ENCODE measurements at regions not wholly inside any gene's neighbourhood (a gene's known extent, or its start where the extent isn't known, plus 50 kb on each side); places are given as distances from the start of the nearest gene placed in this dataset.

- Mint-ChIP-seq H3K36me3 (no peaks in the 10 kb centered on the region), H3K4me1 (peaks cover 22 to 53% (median 38%) of the 10 kb centered on the region in 4 donors), H3K27me3 (no peaks in the 10 kb centered on the region), H3K9me3 (no peaks in the 10 kb centered on the region), H3K4me3 (peak overlapping the region in 1 of 10 donors; percentile 8), H3K27ac (peak overlapping the region in 2 of 10 donors; percentile 5 to 88)
- no peak for DNase-seq
- no peak for ATAC-seq
- POLR2A ChIA-PET: interaction anchor here (0.8 to 1.8 kb wide), 4 partner anchors 30 to 77 kb away, joined by 3 to 5 read pairs (median 4); partner anchors contain the start of gene FUT8
Observed at GRCh38 chr14:65335411-65335947, 77.1 kb upstream of the FUT8 start.

- POLR2A ChIA-PET: interaction anchor here (1.6 to 1.8 kb wide), 2 partner anchors 48 to 49 kb away, joined by 3 to 5 read pairs; no protein-coding TSS in a partner anchor
- Mint-ChIP-seq H3K27me3 (no peaks in the 10 kb centered on the region), H3K9me3 (no peaks in the 10 kb centered on the region), H3K4me3 (peak overlapping the region in 8 of 10 donors; percentile 5 to 46 (median 25)), H3K4me1 (peaks cover 24 to 52% (median 38%) of the 10 kb centered on the region in 4 donors), H3K27ac (peak overlapping the region; percentile 35 to 90 (median 85)), H3K36me3 (no peaks in the 10 kb centered on the region)
- DNase-seq (no peak), ATAC-seq (peak; percentile 48 to 90)
Observed at GRCh38 chr14:65336191-65336591, 76.3 kb upstream of the FUT8 start.

DNA sequence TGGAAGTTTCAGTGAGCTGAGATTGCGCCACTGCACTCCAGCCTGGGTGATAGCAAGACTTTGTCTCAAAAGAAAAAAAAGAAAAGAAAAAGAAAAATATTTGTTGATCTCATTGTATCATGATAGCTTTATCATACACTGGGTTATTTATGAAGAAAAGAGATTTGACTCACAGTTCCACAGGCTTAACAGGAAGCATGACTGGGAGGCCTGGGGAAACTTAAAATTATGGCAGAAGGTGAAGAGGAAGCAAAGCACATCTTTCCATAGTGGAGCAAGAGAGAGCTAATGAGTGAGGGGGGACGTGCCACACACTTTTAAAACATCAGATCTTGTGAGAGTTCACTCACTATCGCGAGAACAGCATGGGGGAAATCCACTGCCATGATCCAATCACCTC, 72.7 kb upstream of the FUT8 start:
- H3K4me3 Mint-ChIP-seq: no peak overlapping the region
- no peaks in the 10 kb centered on the region for H3K9me3 Mint-ChIP-seq
- H3K27me3 Mint-ChIP-seq: no peaks in the 10 kb centered on the region
- no peak overlapping the region for H3K27ac Mint-ChIP-seq
- POLR2A ChIA-PET: no interaction called here
- H3K4me1 Mint-ChIP-seq: peaks cover 16 to 21% (median 20%) of the 10 kb centered on the region in 4 donors
- ATAC-seq: no peak
- no peaks in the 10 kb centered on the region for H3K36me3 Mint-ChIP-seq
- no peak for DNase-seq

DNA sequence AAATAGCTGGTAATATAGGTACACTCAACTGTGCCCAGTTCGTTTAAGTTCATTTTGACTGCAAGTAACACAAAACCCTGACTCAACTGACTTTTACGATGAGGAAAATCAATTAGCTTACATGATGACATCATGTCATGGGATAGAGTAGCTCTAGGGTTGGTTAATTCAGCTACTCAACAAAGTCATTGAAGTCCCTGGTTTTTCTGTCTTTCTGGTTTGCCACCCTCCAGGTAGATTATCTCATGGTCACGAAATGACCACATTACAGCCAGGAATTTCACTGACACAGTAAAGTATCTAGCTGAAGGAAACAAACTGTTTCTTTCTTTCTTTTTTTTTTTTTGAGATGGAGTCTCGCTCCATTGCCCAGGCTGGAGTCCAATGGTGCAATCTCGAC, 68.5 kb upstream of the FUT8 start:
- H3K27me3 Mint-ChIP-seq: no peaks in the 10 kb centered on the region
- ATAC-seq: no peak
- H3K4me3 Mint-ChIP-seq: no peak overlapping the region
- H3K9me3 Mint-ChIP-seq: no peaks in the 10 kb centered on the region
- POLR2A ChIA-PET: no interaction called here
- peaks cover 0 to 2% (median 0%) of the 10 kb centered on the region in 3 donors for H3K36me3 Mint-ChIP-seq
- H3K4me1 Mint-ChIP-seq: peaks cover 9 to 13% (median 11%) of the 10 kb centered on the region in 4 donors
- DNase-seq: no peak
- H3K27ac Mint-ChIP-seq: no peak overlapping the region

- POLR2A ChIA-PET: no interaction called here
Observed at GRCh38 chr14:65345266-65345665, 67.3 kb upstream of the FUT8 start.

DNA sequence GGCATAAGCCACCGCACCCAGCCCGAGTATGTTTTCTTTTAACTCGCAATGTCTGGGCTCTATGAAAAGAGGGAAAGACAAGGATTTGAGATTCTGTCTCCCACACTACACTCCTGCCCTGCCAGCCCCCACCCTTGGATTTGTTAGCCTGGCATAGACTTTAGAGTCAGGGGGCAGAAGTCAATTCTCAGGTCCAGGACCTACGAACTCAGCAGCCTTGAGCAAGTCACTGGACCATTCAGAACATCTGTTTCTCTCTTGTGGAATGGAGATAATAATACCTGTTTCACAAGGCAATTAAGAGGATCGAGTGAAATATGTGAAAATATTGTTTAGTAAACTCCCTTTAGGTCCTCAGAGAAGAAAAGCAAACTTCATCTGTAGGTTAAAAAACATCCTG, 66.1 kb upstream of the FUT8 start:
- Mint-ChIP-seq H3K4me1 (peaks cover 4 to 13% (median 9%) of the 10 kb centered on the region in 4 donors), H3K36me3 (peaks cover 0 to 4% (median 2%) of the 10 kb centered on the region in 3 donors), H3K27ac (peak overlapping the region in 2 of 10 donors; percentile 72 to 80), H3K9me3 (no peaks in the 10 kb centered on the region), H3K4me3 (no peak overlapping the region), H3K27me3 (no peaks in the 10 kb centered on the region)
- ATAC-seq: no peak
- no peak for DNase-seq
- POLR2A ChIA-PET: interaction anchor here (0.7 kb wide), 1 partner anchor 327 kb away, joined by 3 read pairs; no protein-coding TSS in a partner anchor

More at GRCh38 chr14:65345266-65345665, 67.3 kb upstream of the FUT8 start:
- Mint-ChIP-seq H3K27ac (peak overlapping the region in 1 of 10 donors; percentile 27), H3K36me3 (peaks cover 0 to 2% (median 2%) of the 10 kb centered on the region in 3 donors), H3K4me3 (no peak overlapping the region), H3K9me3 (no peaks in the 10 kb centered on the region), H3K4me1 (peaks cover 7 to 13% (median 9%) of the 10 kb centered on the region in 4 donors), H3K27me3 (no peaks in the 10 kb centered on the region)
- DNase-seq (no peak), ATAC-seq (no peak)

DNA sequence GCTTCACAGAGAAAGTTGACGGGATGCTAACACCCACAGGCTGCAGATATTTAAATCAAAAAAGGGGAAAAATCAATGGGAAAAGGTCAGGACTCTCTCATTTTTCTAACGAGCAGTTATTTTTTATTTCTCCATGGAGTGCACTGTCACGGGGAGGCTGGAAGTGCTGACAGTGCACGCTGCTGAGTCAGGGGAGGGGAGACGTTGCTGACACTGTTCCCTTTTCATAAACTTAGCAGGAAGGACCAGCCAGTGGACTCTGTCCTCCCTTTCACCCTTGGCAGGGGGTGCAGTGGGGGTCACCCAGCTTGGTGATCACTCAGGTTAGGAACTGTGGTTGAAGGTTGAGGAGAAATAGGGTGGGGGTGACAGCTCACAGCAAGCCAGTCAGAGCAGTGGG, 65.6 kb upstream of the FUT8 start:
- peak overlapping the region in 2 of 10 donors; percentile 72 to 80 for H3K27ac Mint-ChIP-seq
- no peak for DNase-seq

DNA sequence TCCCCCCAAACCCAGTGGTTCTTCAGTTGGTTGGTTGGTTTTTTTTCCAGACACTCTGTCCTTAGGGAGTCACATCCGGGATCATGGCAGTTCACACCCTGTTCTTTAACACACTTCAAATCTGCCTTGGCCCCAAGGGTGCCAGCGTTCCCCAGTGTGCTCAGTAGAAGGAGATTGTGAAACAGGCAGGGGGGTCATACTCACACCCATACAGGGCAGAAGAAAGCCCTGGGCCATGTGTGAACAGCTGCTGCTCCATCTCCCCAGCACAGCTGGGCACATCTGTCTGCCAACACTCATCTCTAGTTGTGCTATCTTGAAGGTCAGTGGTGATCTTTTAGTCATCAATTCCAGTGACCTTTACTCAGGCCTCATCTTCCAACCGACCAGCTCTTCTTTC, 64.4 kb upstream of the FUT8 start:
- peaks cover 7 to 17% (median 14%) of the 10 kb centered on the region in 4 donors for H3K4me1 Mint-ChIP-seq
- DNase-seq (no peak), ATAC-seq (no peak)
- POLR2A ChIA-PET: no interaction called here
- H3K36me3 Mint-ChIP-seq: peaks cover 0 to 4% (median 2%) of the 10 kb centered on the region in 3 donors
- no peaks in the 10 kb centered on the region for H3K9me3 Mint-ChIP-seq
- peak overlapping the region in 2 of 10 donors; percentile 49 to 50 for H3K27ac Mint-ChIP-seq
- peak overlapping the region in 1 of 10 donors; percentile 31 for H3K4me3 Mint-ChIP-seq
- H3K27me3 Mint-ChIP-seq: no peaks in the 10 kb centered on the region

More for the DNA sequence above, 65.6 kb upstream of the FUT8 start:
- POLR2A ChIA-PET: interaction anchor here (0.7 kb wide), 1 partner anchor 518 kb away, joined by 6 read pairs; no protein-coding TSS in a partner anchor
- Mint-ChIP-seq H3K4me3 (no peak overlapping the region), H3K4me1 (peaks cover 4 to 13% (median 11%) of the 10 kb centered on the region in 4 donors), H3K9me3 (no peaks in the 10 kb centered on the region), H3K36me3 (peaks cover 0 to 4% (median 2%) of the 10 kb centered on the region in 3 donors), H3K27me3 (no peaks in the 10 kb centered on the region)
- no peak for ATAC-seq

GRCh38 chr14:65349100-65349499, 63.4 kb upstream of the FUT8 start:
- Mint-ChIP-seq H3K4me1 (peaks cover 9 to 21% (median 15%) of the 10 kb centered on the region in 4 donors), H3K27me3 (no peaks in the 10 kb centered on the region), H3K27ac (peak overlapping the region in 1 of 10 donors; percentile 49), H3K9me3 (no peaks in the 10 kb centered on the region), H3K4me3 (no peak overlapping the region), H3K36me3 (peaks cover 0 to 4% (median 2%) of the 10 kb centered on the region in 3 donors)
- POLR2A ChIA-PET: interaction anchor here (1.0 kb wide), 1 partner anchor 82 kb away, joined by 3 read pairs; no protein-coding TSS in a partner anchor
- ATAC-seq (no peak), DNase-seq (no peak)

GRCh38 chr14:65351493-65352194, 60.9 kb upstream of the FUT8 start:
- Mint-ChIP-seq H3K4me3 (no peak overlapping the region), H3K27ac (no peak overlapping the region), H3K27me3 (no peaks in the 10 kb centered on the region), H3K9me3 (peaks cover 0 to 2% (median 0%) of the 10 kb centered on the region in 9 donors), H3K36me3 (peaks cover 0 to 4% (median 2%) of the 10 kb centered on the region in 3 donors), H3K4me1 (peaks cover 9 to 30% (median 20%) of the 10 kb centered on the region in 4 donors)
- DNase-seq (no peak), ATAC-seq (no peak)
- POLR2A ChIA-PET: no interaction called here

DNA sequence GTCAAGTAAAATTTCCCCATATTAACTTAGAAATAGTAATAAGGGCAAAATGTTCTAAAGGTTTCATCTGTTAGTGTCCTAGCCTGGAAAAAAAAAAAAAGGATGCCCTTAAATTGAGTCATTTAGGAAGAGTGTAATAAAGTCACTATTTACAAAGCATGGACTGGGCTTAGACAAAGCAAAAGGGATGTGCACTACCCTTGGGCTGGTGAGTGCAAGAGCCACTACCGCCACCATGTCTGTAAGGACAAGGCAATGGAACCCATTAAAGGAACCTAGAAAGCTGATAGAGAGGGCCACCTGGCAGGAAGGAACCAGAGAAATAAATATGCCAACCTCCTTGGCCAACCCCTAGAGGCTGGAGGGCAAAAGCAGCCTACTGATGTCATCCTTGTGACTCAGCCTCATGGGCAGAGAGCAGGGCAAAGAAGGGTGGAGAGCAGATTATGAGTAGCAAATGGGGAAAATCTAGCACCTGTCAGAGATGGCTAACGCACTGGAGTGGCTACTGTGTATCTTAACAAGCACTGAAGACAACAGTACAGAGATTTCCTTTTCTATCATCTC, 59.5 kb upstream of the FUT8 start:
- peaks cover 12 to 34% (median 20%) of the 10 kb centered on the region in 4 donors for H3K4me1 Mint-ChIP-seq
- POLR2A ChIA-PET: no interaction called here
- peak overlapping the region in 3 of 10 donors; percentile 26 to 40 (median 29) for H3K27ac Mint-ChIP-seq
- ATAC-seq (peak in 1 of 2 donors; percentile 30), DNase-seq (no peak)
- no peak overlapping the region for H3K4me3 Mint-ChIP-seq
- H3K27me3 Mint-ChIP-seq: no peaks in the 10 kb centered on the region
- peaks cover 0 to 6% (median 2%) of the 10 kb centered on the region in 3 donors for H3K36me3 Mint-ChIP-seq
- H3K9me3 Mint-ChIP-seq: peaks cover 0 to 3% (median 0%) of the 10 kb centered on the region in 9 donors

GRCh38 chr14:65354131-65354530, 58.4 kb upstream of the FUT8 start:
- POLR2A ChIA-PET: no interaction called here
- peaks cover 0 to 6% (median 0%) of the 10 kb centered on the region in 3 donors for H3K36me3 Mint-ChIP-seq
- ATAC-seq (no peak), DNase-seq (no peak)
- no peak overlapping the region for H3K4me3 Mint-ChIP-seq
- no peaks in the 10 kb centered on the region for H3K27me3 Mint-ChIP-seq
- H3K4me1 Mint-ChIP-seq: peaks cover 9 to 36% (median 17%) of the 10 kb centered on the region in 4 donors
- H3K27ac Mint-ChIP-seq: no peak overlapping the region
- H3K9me3 Mint-ChIP-seq: peaks cover 0 to 3% (median 0%) of the 10 kb centered on the region in 9 donors

DNA sequence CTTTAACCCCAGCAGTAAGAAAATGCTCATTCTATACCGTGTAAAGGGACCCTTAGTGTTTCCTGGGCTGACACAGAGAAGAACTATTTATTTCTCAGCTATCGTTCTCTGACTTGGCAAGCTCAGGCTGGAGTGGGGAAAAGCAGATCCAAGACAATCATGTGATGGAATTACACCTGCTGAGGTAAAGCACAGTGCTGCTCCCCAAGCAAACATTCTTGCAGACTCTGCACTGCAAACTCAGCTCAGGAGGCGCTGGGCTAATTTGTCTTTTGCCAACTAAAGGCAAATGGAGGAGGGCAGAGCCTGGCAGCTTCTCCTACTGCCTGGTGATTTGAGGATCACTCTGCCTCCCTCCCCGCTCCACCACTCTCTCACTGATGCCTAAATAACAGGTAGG, 57.8 kb upstream of the FUT8 start:
- Mint-ChIP-seq H3K27me3 (no peaks in the 10 kb centered on the region), H3K4me1 (peaks cover 11 to 41% (median 19%) of the 10 kb centered on the region in 4 donors), H3K9me3 (peaks cover 0 to 3% (median 0%) of the 10 kb centered on the region in 9 donors), H3K4me3 (no peak overlapping the region), H3K27ac (no peak overlapping the region), H3K36me3 (peaks cover 3 to 7% (median 4%) of the 10 kb centered on the region in 3 donors)
- no peak for DNase-seq
- no peak for ATAC-seq
- POLR2A ChIA-PET: no interaction called here
